B cell (primary cell): ENCODE measurements at regions not wholly inside any gene's neighbourhood (a gene's known extent, or its start where the extent isn't known, plus 50 kb on each side); places are given as distances from the start of the nearest gene placed in this dataset.

ENCODE experiments used
- ATAC-seq: fragments of 200-7000 bp; cut with Tn5 transposase; one replicate; pipeline ENCODE4 v1.10.0; 2021; ENCODE audit warnings: low read depth, mild to moderate bottlenecking, moderate number of reproducible peaks, moderate library complexity
- CTCF ChIA-PET: fragments of 350-600 bp; sonication (Branson Sonifier 250); formaldehyde crosslinking; loops from one replicate; lab custom pipeline; 2021; ENCODE audit warnings: antibody characterized with exemption, inconsistent platforms; lab: Charles Lee
- POLR2A ChIA-PET: fragments of 350-600 bp; sonication (Branson Sonifier 250); formaldehyde crosslinking; loops from one replicate; lab custom pipeline; 2021; ENCODE audit warnings: antibody characterized with exemption; lab: Charles Lee
- DNase-seq: peaks from one replicate; pipeline ENCODE4 v3.0.0; 2013
- H2AFZ ChIP-seq: 2 replicates; pipeline ENCODE4 v1.6.1; 2012; ENCODE audit warnings: mild to moderate bottlenecking, low read depth, low read length; ENCODE audit not compliant: insufficient read depth, poor library complexity, severe bottlenecking
- H3K27ac ChIP-seq, 2 donors: 1 replicate in 1 of 2; 2 replicates in 1 of 2; pipeline ENCODE4 v1.5.1; 2012 to 2013; ENCODE audit warnings: low read length in 2 of 2, mild to moderate bottlenecking in 2 of 2, moderate library complexity in 1 of 2
- H3K27me3 ChIP-seq, 4 experiments: fragments of 200-600 bp in 1 of 4; sonication (generic) in 1 of 4; replicated peaks in 1 of 4; 1 replicate in 2 of 4; 2 replicates in 2 of 4; pipeline versions ENCODE4 v1.6.1 to v1.7.0; 2013 to 2016; ENCODE audit warnings: low read length in 3 of 4, mild to moderate bottlenecking in 2 of 4, mixed read lengths in 1 of 4, moderate library complexity in 1 of 4; ENCODE audit not compliant: insufficient read depth in 4 of 4, control insufficient read depth in 3 of 4; ENCODE audit errors: control extremely low read depth in 1 of 4
- H3K36me3 ChIP-seq, 2 experiments: replicated peaks in 1 of 2; 1 replicate in 1 of 2; 2 replicates in 1 of 2; pipeline versions ENCODE4 v1.6.1 to v1.7.1; 2013; ENCODE audit warnings: low read length in 1 of 2; ENCODE audit not compliant: insufficient read depth in 2 of 2, control insufficient read depth in 1 of 2; ENCODE audit errors: control extremely low read depth in 1 of 2, extremely low read depth in 1 of 2
- H3K4me1 ChIP-seq, 2 donors: fragments of 200-600 bp in 1 of 2; sonication (generic) in 1 of 2; 1 replicate in 1 of 2; 2 replicates in 1 of 2; pipeline versions ENCODE4 v1.5.1 to v1.6.1; 2013 to 2017; ENCODE audit warnings: low read length in 2 of 2; ENCODE audit not compliant: control insufficient read depth in 2 of 2, insufficient read depth in 2 of 2
- H3K4me2 ChIP-seq: replicated peaks from 2 replicates; pipeline ENCODE3; 2012; ENCODE audit warnings: mild to moderate bottlenecking, low read depth, low read length; ENCODE audit not compliant: poor library complexity, severe bottlenecking
- H3K4me3 ChIP-seq, 5 experiments: fragments of 200-600 bp in 1 of 5; sonication (generic) in 1 of 5; 1 replicate in 3 of 5; 2 replicates in 2 of 5; pipeline versions ENCODE4 v1.5.1 to v1.7.0; 2011 to 2016; ENCODE audit warnings: low read length in 4 of 5, mild to moderate bottlenecking in 4 of 5, low read depth in 2 of 5, control low read depth in 1 of 5, moderate library complexity in 1 of 5; ENCODE audit not compliant: insufficient read depth in 1 of 5; ENCODE audit errors: control extremely low read depth in 1 of 5, extremely low read depth in 1 of 5
- H3K79me2 ChIP-seq: fragments of 200-600 bp; sonication (generic); one replicate; pipeline ENCODE4 v1.6.0; 2016; ENCODE audit warnings: low read length; ENCODE audit not compliant: control insufficient read depth, insufficient read depth
- H3K9ac ChIP-seq: fragments of 200-600 bp; sonication (generic); 2 replicates; pipeline ENCODE4 v1.6.1; 2017; ENCODE audit warnings: mild to moderate bottlenecking, low read length, moderate library complexity
- H3K9me3 ChIP-seq, 3 donors: one replicate each; pipeline versions ENCODE4 v1.6.1 to v1.7.1; 2013; ENCODE audit warnings: low read length in 2 of 3; ENCODE audit not compliant: control insufficient read depth in 2 of 3, insufficient read depth in 1 of 3; ENCODE audit errors: control extremely low read depth in 1 of 3
- H4K20me1 ChIP-seq: 2 replicates; pipeline ENCODE4 v1.6.0; 2012; ENCODE audit warnings: mild to moderate bottlenecking, low read length; ENCODE audit not compliant: insufficient read depth, control insufficient read depth, poor library complexity, severe bottlenecking
- H3K27ac Mint-ChIP-seq: one replicate; pipeline ENCODE4 v1.8.0; 2021; ENCODE audit warnings: mixed read lengths
- H3K27me3 Mint-ChIP-seq: one replicate; pipeline ENCODE4 v1.8.0; 2021; ENCODE audit warnings: mixed read lengths
- H3K4me1 Mint-ChIP-seq: one replicate; pipeline ENCODE4 v1.8.0; 2021; ENCODE audit warnings: mixed read lengths
- H3K4me3 Mint-ChIP-seq: one replicate; pipeline ENCODE4 v1.8.0; 2021; ENCODE audit warnings: mixed read lengths
- H3K9me3 Mint-ChIP-seq: one replicate; pipeline ENCODE4 v1.8.0; 2022; ENCODE audit warnings: mixed read lengths; ENCODE audit not compliant: insufficient read depth
- CTCF ChIP-seq: fragments of 200-600 bp; IDR thresholded peaks from one replicate; pipeline ENCODE4 v1.8.0; 2022; ENCODE audit warnings: antibody characterized with exemption, mild to moderate bottlenecking
- EZH2 ChIP-seq: IDR thresholded peaks from 2 replicates; pipeline ENCODE4 v1.6.1; 2012; ENCODE audit warnings: borderline replicate concordance, low read depth, mild to moderate bottlenecking, moderate library complexity, low read length; ENCODE audit not compliant: insufficient read depth, poor library complexity, severe bottlenecking
- WGBS: methylation state at CpG from one replicate; pipeline ENCODE4 v1.1.5; 2013; ENCODE audit warnings: missing lambda C conversion rate; ENCODE audit not compliant: insufficient coverage; 5-methylcytosine and 5-hydroxymethylcytosine counted together
- intact Hi-C: fragments of 100-400 bp; cut with micrococcal nuclease; formaldehyde crosslinking; loops from one replicate; pipeline ENCODE4 v1.10.0; 2022

DNA sequence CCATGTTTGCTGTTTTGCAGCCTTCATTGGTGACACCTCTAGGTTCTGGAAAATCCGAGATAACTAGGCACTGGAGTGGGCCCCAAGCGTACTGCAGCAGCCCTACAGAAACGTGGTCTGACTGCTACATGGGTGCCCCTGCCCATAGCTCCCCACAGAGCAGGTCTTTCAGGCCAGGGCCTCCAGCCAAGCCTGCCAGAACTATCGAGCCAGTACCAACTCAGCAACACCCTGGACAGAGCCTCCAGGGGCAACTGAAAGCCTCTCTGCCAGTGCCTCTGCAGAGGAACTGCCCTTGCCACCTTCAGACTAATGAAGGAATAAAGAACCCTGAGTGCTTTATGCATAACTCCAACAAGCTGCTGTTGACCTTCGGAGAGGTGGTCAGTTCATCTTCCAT lies 111.1 kb upstream of the PPP3CA start:
- Histone ChIP-seq H3K4me3 (no peak overlapping the region), H3K27me3 (no peaks in the 10 kb centered on the region), H3K79me2 (no peaks in the 10 kb centered on the region), H3K27ac (no peak overlapping the region), H3K9me3 (peaks cover 0 to 9% (median 3%) of the 10 kb centered on the region in 3 donors), H2AFZ (no peak overlapping the region), H3K4me1 (no peaks in the 10 kb centered on the region), H4K20me1 (no peaks in the 10 kb centered on the region), H3K9ac (no peak overlapping the region), H3K4me2 (no peak overlapping the region), H3K36me3 (no peaks in the 10 kb centered on the region)
- DNase-seq (no peak), ATAC-seq (no peak)
- intact Hi-C loops, result no loop called here
- 90% methylated on average over 5 of the region's 5 CpGs for WGBS
- CTCF ChIA-PET, result no interaction called here
- H3K4me1 Mint-ChIP-seq, result no peaks in the 10 kb centered on the region
- H3K4me3 Mint-ChIP-seq, result no peak overlapping the region
- H3K9me3 Mint-ChIP-seq, result peaks cover 8% of the 10 kb centered on the region
- POLR2A ChIA-PET, result no interaction called here
- no peak overlapping the region for H3K27ac Mint-ChIP-seq
- TF ChIP-seq EZH2 (no peak), CTCF (no peak)
- H3K27me3 Mint-ChIP-seq, result no peaks in the 10 kb centered on the region

DNA sequence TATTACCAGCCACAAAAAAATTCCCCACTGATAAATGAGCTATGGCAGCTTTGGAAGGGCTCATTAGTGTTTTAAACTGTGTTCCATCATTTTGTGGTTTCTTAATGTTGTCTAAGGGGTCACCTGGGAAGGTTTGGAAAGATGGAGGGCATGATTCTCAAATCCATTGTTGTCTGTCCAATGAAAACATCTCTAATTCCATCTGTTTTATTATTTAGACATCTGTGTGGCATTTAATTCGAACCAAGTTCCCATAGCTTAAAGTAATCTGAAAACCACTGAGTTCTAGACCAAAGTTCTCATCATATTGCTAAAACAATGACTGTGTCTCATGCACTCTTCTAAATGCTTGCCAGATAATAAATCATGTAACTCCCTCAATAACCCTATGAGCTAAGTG lies 103.8 kb upstream of the PPP3CA start:
- Mint-ChIP-seq H3K9me3 (peaks cover 2% of the 10 kb centered on the region), H3K4me1 (no peaks in the 10 kb centered on the region), H3K27ac (no peak overlapping the region), H3K4me3 (no peak overlapping the region), H3K27me3 (no peaks in the 10 kb centered on the region)
- no peaks in the 10 kb centered on the region for H3K79me2 ChIP-seq
- ChIA-PET POLR2A (no interaction called here), CTCF (no interaction called here)
- no peaks in the 10 kb centered on the region for H3K27me3 ChIP-seq
- no peak overlapping the region for H3K4me3 ChIP-seq
- peaks cover 0 to 3% (median 0%) of the 10 kb centered on the region in 3 donors for H3K9me3 ChIP-seq
- TF ChIP-seq CTCF (no peak), EZH2 (no peak)
- no peak for DNase-seq
- H4K20me1 ChIP-seq, result no peaks in the 10 kb centered on the region
- no peaks in the 10 kb centered on the region for H3K4me1 ChIP-seq
- H2AFZ ChIP-seq, result no peak overlapping the region
- H3K27ac ChIP-seq, result no peak overlapping the region
- H3K9ac ChIP-seq, result no peak overlapping the region
- WGBS, result no CpG with 5 or more reads among the region's 1 CpG
- H3K4me2 ChIP-seq, result no peak overlapping the region
- no peaks in the 10 kb centered on the region for H3K36me3 ChIP-seq
- intact Hi-C loops, result no loop called here
- no peak for ATAC-seq
